DOHH2 (cell line): ENCODE measurements at regions not wholly inside any gene's neighbourhood (a gene's known extent, or its start where the extent isn't known, plus 50 kb on each side); places are given as distances from the start of the nearest gene placed in this dataset.

Experiments
- H3F3A ChIP-seq: fragments of 200-600 bp; sonication (generic), shearing (Covaris generic); 2 replicates; pipeline ENCODE4 v1.6.0; 2016; ENCODE audit warnings: antibody characterized with exemption, mild to moderate bottlenecking; ENCODE audit not compliant: control insufficient read depth, insufficient read depth
- H3K27ac ChIP-seq: fragments of 200-600 bp; sonication (generic); 2 replicates; pipeline ENCODE4 v1.5.1; 2014; ENCODE audit warnings: low read depth, mild to moderate bottlenecking, low read length, moderate library complexity
- H3K27me3 ChIP-seq: fragments of 200-600 bp; sonication (generic); 2 replicates; pipeline ENCODE4 v1.6.1; 2014; ENCODE audit warnings: mild to moderate bottlenecking, low read length, mixed read lengths; ENCODE audit not compliant: control insufficient read depth
- H3K36me3 ChIP-seq: fragments of 200-600 bp; sonication (generic); 2 replicates; pipeline ENCODE4 v1.6.1; 2014; ENCODE audit warnings: mild to moderate bottlenecking, low read length, moderate library complexity, mixed read lengths; ENCODE audit not compliant: control insufficient read depth
- H3K4me1 ChIP-seq: fragments of 200-600 bp; sonication (generic); 2 replicates; pipeline ENCODE4 v1.6.1; 2014; ENCODE audit warnings: mild to moderate bottlenecking, low read length, mixed read lengths; ENCODE audit not compliant: control insufficient read depth
- H3K4me2 ChIP-seq: fragments of 200-600 bp; sonication (generic); 2 replicates; pipeline ENCODE4 v1.6.0; 2014; ENCODE audit warnings: mild to moderate bottlenecking, low read length, moderate library complexity
- H3K4me3 ChIP-seq: fragments of 200-600 bp; sonication (generic); 2 replicates; pipeline ENCODE4 v1.5.1; 2014; ENCODE audit warnings: mild to moderate bottlenecking, low read length, mixed read lengths
- H3K79me2 ChIP-seq: fragments of 200-600 bp; sonication (generic); 2 replicates; pipeline ENCODE4 v1.6.1; 2014; ENCODE audit warnings: mild to moderate bottlenecking, low read length, mixed read lengths; ENCODE audit not compliant: control insufficient read depth
- H3K9me2 ChIP-seq: fragments of 200-600 bp; sonication (generic); replicated peaks from 2 replicates; pipeline ENCODE4 v1.6.1; 2014; ENCODE audit warnings: mild to moderate bottlenecking, low read length, mixed read lengths; ENCODE audit not compliant: control insufficient read depth
- H3K9me3 ChIP-seq: fragments of 200-600 bp; sonication (generic); 2 replicates; pipeline ENCODE4 v1.6.1; 2014; ENCODE audit warnings: antibody characterized with exemption, low read length, mixed read lengths; ENCODE audit not compliant: control insufficient read depth, insufficient read depth
- H4K20me1 ChIP-seq: fragments of 200-600 bp; sonication (generic); 2 replicates; pipeline ENCODE4 v1.6.0; 2014; ENCODE audit warnings: low read depth, mild to moderate bottlenecking, antibody characterized with exemption, low read length, moderate library complexity; ENCODE audit not compliant: control insufficient read depth, insufficient read depth
- CTCF ChIP-seq: fragments of 200-600 bp; sonication (generic); IDR thresholded peaks from one replicate; pipeline ENCODE4 v1.5.1; 2014; ENCODE audit warnings: antibody characterized with exemption, mild to moderate bottlenecking, low read depth, low read length; ENCODE audit not compliant: poor library complexity, severe bottlenecking
- EZH2phosphoT487 ChIP-seq: fragments of 200-600 bp; sonication (generic); IDR thresholded peaks from 2 replicates; pipeline ENCODE4 v1.6.1; 2017; ENCODE audit warnings: borderline replicate concordance, mild to moderate bottlenecking, antibody characterized with exemption, low read length, moderate library complexity, mixed read lengths

GRCh38 chr7:41889040-41889439 is 186.2 kb upstream of the INHBA start:
- TF ChIP-seq EZH2phosphoT487 (no peak), CTCF (no peak)
- H3K27ac ChIP-seq, result no peak overlapping the region
- H3K36me3 ChIP-seq, result no peaks in the 10 kb centered on the region
- peaks cover 59% of the 10 kb centered on the region for H3K27me3 ChIP-seq
- H3K9me2 ChIP-seq, result no peaks in the 10 kb centered on the region
- H3K4me1 ChIP-seq, result no peaks in the 10 kb centered on the region
- no peaks in the 10 kb centered on the region for H3F3A ChIP-seq
- H3K9me3 ChIP-seq, result peaks cover 3% of the 10 kb centered on the region
- no peaks in the 10 kb centered on the region for H3K79me2 ChIP-seq
- no peak overlapping the region for H3K4me2 ChIP-seq
- H4K20me1 ChIP-seq, result no peaks in the 10 kb centered on the region; the same call in 1 of the 2 replicates
- no peak overlapping the region for H3K4me3 ChIP-seq

GRCh38 chr7:41887416-41887815 is 184.5 kb upstream of the INHBA start:
- Histone ChIP-seq H4K20me1 (no peaks in the 10 kb centered on the region; the same call in 1 of the 2 replicates), H3K4me1 (peaks cover 6% of the 10 kb centered on the region), H3K9me2 (no peaks in the 10 kb centered on the region), H3K27me3 (peaks cover 67% of the 10 kb centered on the region), H3K36me3 (0 out of 2 replicates have a peak, but pooled peaks cover 1% of the 10 kb centered on the region), H3K4me2 (no peak overlapping the region), H3K79me2 (no peaks in the 10 kb centered on the region), H3K9me3 (peaks cover 15% of the 10 kb centered on the region), H3K4me3 (no peak overlapping the region), H3K27ac (no peak overlapping the region), H3F3A (0 out of 2 replicates have a peak, but pooled peaks cover under 1% of the 10 kb centered on the region)
- TF ChIP-seq EZH2phosphoT487 (no peak), CTCF (no peak)

GRCh38 chr7:41886901-41887311 is 184.0 kb upstream of the INHBA start:
- 0 out of 2 replicates have a peak, but pooled peaks cover 4% of the 10 kb centered on the region for H3K36me3 ChIP-seq
- no peak overlapping the region for H3K27ac ChIP-seq
- H3K4me3 ChIP-seq, result no peak overlapping the region
- peaks cover 11% of the 10 kb centered on the region for H3K4me1 ChIP-seq
- H3K4me2 ChIP-seq, result no peak overlapping the region
- H3K9me2 ChIP-seq, result no peaks in the 10 kb centered on the region
- peaks cover 20% of the 10 kb centered on the region for H3K9me3 ChIP-seq
- peaks cover 69% of the 10 kb centered on the region for H3K27me3 ChIP-seq
- H3F3A ChIP-seq, result peaks cover 5% of the 10 kb centered on the region; the same call in 1 of the 2 replicates
- TF ChIP-seq EZH2phosphoT487 (no peak), CTCF (no peak)
- no peaks in the 10 kb centered on the region; the same call in 1 of the 2 replicates for H4K20me1 ChIP-seq
- H3K79me2 ChIP-seq, result no peaks in the 10 kb centered on the region
